ENCODE measurements at regions not wholly inside any gene's neighbourhood (a gene's known extent, or its start where the extent isn't known, plus 50 kb on each side); places are given as distances from the start of the nearest gene placed in this dataset.

GRCh38 chr4:152115794-152116193 lies 355.0 kb upstream of the GATB start:
- Histone ChIP-seq H3K36me3 (ENCODE audit: control insufficient read depth, insufficient read depth, low read length) (no peaks in the 10 kb centered on the region), H3K4me3 (ENCODE audit: low read depth, low read length) (no peak overlapping the region), H3K27me3 (ENCODE audit: control insufficient read depth, insufficient read depth, low read length) (peaks cover 6% of the 10 kb centered on the region)
- no peak for DNase-seq (ENCODE audit: low read depth)
- no peak for TF ChIP-seq CTCF (IDR thresholded peaks at IDR 0.05; ENCODE audit: insufficient read depth, low read length, poor library complexity, severe bottlenecking)

DNA sequence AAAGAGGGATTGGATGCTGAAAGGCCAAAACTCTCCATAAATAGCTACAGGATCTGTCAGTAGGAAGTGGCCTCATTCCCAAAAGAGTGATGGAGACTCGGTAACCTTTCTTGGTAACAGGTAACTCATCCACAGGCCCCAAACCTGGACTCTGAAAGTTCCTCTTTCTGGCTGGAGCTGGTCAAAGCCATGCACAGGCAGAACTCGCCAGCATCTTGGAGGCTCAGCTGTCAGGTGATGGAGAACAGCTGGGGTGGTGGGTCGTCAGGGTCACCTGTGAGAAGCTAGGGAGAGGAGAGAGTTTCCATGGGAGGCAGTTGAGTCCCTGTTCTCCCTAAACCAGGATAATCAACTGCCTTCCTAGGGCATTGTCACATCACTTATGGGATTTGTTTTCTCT lies 354.3 kb upstream of the GATB start:
- TF ChIP-seq CTCF (IDR thresholded peaks at IDR 0.05; ENCODE audit: insufficient read depth, low read length, poor library complexity, severe bottlenecking): no peak
- Histone ChIP-seq H3K27me3 (ENCODE audit: control insufficient read depth, insufficient read depth, low read length) (peaks cover 6% of the 10 kb centered on the region), H3K4me3 (ENCODE audit: low read depth, low read length) (no peak overlapping the region), H3K36me3 (ENCODE audit: control insufficient read depth, insufficient read depth, low read length) (no peaks in the 10 kb centered on the region)
- no peak for DNase-seq (ENCODE audit: low read depth)

- peaks cover 6% of the 10 kb centered on the region for H3K27me3 ChIP-seq (ENCODE audit: control insufficient read depth, insufficient read depth, low read length)
- TF ChIP-seq CTCF (IDR thresholded peaks at IDR 0.05; ENCODE audit: insufficient read depth, low read length, poor library complexity, severe bottlenecking): no peak
- H3K36me3 ChIP-seq (ENCODE audit: control insufficient read depth, insufficient read depth, low read length): no peaks in the 10 kb centered on the region
- no peak for DNase-seq (ENCODE audit: low read depth)
- H3K4me3 ChIP-seq (ENCODE audit: low read depth, low read length): no peak overlapping the region
Measured at GRCh38 chr4:152114562-152114961, 353.8 kb upstream of the GATB start.

DNA sequence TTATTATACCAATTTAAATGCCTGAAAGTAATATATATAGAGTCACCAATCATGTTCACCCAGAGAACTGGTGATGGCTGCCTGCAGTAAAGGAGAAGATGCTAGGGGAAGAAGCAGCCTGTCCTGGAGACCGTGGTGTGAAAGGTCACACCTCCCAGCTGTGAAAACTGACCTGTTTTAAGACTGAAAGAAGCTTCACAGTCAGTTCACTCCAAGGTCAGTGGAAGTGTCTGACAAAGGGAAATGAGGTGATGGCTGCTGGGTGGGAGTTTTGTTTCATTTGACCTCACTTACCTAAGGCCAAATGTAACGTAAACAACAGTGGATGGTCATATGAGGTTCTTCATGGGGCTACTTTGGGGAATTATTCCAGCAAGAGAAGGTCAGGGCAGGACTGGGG lies 352.1 kb upstream of the GATB start:
- H3K27me3 ChIP-seq (ENCODE audit: control insufficient read depth, insufficient read depth, low read length): peaks cover 1% of the 10 kb centered on the region
- H3K4me3 ChIP-seq (ENCODE audit: low read depth, low read length): no peak overlapping the region
- no peak for DNase-seq (ENCODE audit: low read depth)
- H3K36me3 ChIP-seq (ENCODE audit: control insufficient read depth, insufficient read depth, low read length): no peaks in the 10 kb centered on the region
- TF ChIP-seq CTCF (IDR thresholded peaks at IDR 0.05; ENCODE audit: insufficient read depth, low read length, poor library complexity, severe bottlenecking): no peak

- no peak for TF ChIP-seq CTCF (IDR thresholded peaks at IDR 0.05; ENCODE audit: insufficient read depth, low read length, poor library complexity, severe bottlenecking)
- Histone ChIP-seq H3K27me3 (ENCODE audit: control insufficient read depth, insufficient read depth, low read length) (no peaks in the 10 kb centered on the region), H3K4me3 (ENCODE audit: low read depth, low read length) (no peak overlapping the region), H3K36me3 (ENCODE audit: control insufficient read depth, insufficient read depth, low read length) (no peaks in the 10 kb centered on the region)
- no peak for DNase-seq (ENCODE audit: low read depth)
Measured at GRCh38 chr4:152112190-152112589, 351.4 kb upstream of the GATB start.

GRCh38 chr4:152110780-152111179 lies 350.0 kb upstream of the GATB start:
- TF ChIP-seq CTCF (IDR thresholded peaks at IDR 0.05; ENCODE audit: insufficient read depth, low read length, poor library complexity, severe bottlenecking): no peak
- H3K36me3 ChIP-seq (ENCODE audit: control insufficient read depth, insufficient read depth, low read length): no peaks in the 10 kb centered on the region
- H3K27me3 ChIP-seq (ENCODE audit: control insufficient read depth, insufficient read depth, low read length): no peaks in the 10 kb centered on the region
- H3K4me3 ChIP-seq (ENCODE audit: low read depth, low read length): no peak overlapping the region
- DNase-seq (ENCODE audit: low read depth): no peak
